ENCODE measurements at regions not wholly inside any gene's neighbourhood (a gene's known extent, or its start where the extent isn't known, plus 50 kb on each side); places are given as distances from the start of the nearest gene placed in this dataset.

DNA sequence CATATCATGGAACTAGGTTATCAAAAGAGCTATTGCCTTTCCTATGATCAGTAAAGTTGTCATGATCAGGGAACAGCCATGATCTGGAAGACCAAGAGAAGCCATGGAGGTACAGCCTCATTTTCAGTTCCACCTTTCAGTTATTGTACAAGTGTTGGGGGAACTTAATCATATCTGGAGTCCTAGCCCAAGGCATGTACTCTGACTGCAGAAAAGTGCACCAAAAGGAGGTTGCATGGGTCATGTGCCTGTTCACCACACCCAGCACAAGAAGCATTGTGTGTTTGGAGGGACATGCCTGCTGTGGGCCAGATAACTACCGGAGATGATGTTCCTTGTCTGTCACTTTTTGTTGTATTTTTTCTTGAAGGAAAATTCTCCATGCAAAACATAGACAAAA is 185.8 kb upstream of the MAN1A1 start (continued):
- TF ChIP-seq, protein P1, sequence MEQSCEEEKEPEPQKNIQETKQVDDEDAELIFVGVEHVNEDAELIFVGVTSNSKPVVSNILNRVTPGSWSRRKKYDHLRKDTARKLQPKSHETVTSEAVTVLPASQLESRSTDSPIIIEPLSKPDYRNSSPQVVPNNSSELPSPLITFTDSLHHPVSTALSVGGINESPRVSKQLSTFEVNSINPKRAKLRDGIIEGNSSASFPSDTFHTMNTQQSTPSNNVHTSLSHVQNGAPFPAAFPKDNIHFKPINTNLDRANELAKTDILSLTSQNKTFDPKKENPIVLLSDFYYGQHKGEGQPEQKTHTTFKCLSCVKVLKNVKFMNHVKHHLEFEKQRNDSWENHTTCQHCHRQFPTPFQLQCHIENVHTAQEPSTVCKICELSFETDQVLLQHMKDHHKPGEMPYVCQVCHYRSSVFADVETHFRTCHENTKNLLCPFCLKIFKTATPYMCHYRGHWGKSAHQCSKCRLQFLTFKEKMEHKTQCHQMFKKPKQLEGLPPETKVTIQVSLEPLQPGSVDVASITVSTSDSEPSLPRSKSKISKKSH (CRISPR knock-in tag; IDR thresholded peaks at IDR 0.05), result no peak
- TF ChIP-seq, protein P2, sequence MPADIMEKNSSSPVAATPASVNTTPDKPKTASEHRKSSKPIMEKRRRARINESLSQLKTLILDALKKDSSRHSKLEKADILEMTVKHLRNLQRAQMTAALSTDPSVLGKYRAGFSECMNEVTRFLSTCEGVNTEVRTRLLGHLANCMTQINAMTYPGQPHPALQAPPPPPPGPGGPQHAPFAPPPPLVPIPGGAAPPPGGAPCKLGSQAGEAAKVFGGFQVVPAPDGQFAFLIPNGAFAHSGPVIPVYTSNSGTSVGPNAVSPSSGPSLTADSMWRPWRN (IDR thresholded peaks at IDR 0.05; ENCODE audit: low read depth), result no peak
- TF ChIP-seq BACH1 (tag; IDR thresholded peaks at IDR 0.05), result no peak
- TF ChIP-seq, protein P3, sequence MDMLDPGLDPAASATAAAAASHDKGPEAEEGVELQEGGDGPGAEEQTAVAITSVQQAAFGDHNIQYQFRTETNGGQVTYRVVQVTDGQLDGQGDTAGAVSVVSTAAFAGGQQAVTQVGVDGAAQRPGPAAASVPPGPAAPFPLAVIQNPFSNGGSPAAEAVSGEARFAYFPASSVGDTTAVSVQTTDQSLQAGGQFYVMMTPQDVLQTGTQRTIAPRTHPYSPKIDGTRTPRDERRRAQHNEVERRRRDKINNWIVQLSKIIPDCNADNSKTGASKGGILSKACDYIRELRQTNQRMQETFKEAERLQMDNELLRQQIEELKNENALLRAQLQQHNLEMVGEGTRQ (CRISPR knock-in tag; IDR thresholded peaks at IDR 0.05), result peak; percentile 38; the same call in 1 of the 2 replicates
- TF ChIP-seq ADNP (tag; IDR thresholded peaks at IDR 0.05), result no peak
- TF ChIP-seq ESRRA (IDR thresholded peaks at IDR 0.05; ENCODE audit: borderline replicate concordance, low read depth), result no peak; the same call in 1 of the 2 replicates
- no peak for TF ChIP-seq NFE2L1 (tag; IDR thresholded peaks at IDR 0.05; ENCODE audit: borderline replicate concordance, low read depth)
- TF ChIP-seq, protein P4, sequence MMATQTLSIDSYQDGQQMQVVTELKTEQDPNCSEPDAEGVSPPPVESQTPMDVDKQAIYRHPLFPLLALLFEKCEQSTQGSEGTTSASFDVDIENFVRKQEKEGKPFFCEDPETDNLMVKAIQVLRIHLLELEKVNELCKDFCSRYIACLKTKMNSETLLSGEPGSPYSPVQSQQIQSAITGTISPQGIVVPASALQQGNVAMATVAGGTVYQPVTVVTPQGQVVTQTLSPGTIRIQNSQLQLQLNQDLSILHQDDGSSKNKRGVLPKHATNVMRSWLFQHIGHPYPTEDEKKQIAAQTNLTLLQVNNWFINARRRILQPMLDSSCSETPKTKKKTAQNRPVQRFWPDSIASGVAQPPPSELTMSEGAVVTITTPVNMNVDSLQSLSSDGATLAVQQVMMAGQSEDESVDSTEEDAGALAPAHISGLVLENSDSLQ (IDR thresholded peaks at IDR 0.05), result peak; percentile 36
- TF ChIP-seq SOX6 (IDR thresholded peaks at IDR 0.05), result peak; percentile 67; the same call in 1 of the 2 replicates
- TF ChIP-seq KDM4B (IDR thresholded peaks at IDR 0.05; ENCODE audit: borderline replicate concordance in 2 of 2, low read depth in 1 of 2), result no peak
- TF ChIP-seq TCF3 (CRISPR knock-in tag; IDR thresholded peaks at IDR 0.05), result peak; percentile 38
- TF ChIP-seq, protein P5, sequence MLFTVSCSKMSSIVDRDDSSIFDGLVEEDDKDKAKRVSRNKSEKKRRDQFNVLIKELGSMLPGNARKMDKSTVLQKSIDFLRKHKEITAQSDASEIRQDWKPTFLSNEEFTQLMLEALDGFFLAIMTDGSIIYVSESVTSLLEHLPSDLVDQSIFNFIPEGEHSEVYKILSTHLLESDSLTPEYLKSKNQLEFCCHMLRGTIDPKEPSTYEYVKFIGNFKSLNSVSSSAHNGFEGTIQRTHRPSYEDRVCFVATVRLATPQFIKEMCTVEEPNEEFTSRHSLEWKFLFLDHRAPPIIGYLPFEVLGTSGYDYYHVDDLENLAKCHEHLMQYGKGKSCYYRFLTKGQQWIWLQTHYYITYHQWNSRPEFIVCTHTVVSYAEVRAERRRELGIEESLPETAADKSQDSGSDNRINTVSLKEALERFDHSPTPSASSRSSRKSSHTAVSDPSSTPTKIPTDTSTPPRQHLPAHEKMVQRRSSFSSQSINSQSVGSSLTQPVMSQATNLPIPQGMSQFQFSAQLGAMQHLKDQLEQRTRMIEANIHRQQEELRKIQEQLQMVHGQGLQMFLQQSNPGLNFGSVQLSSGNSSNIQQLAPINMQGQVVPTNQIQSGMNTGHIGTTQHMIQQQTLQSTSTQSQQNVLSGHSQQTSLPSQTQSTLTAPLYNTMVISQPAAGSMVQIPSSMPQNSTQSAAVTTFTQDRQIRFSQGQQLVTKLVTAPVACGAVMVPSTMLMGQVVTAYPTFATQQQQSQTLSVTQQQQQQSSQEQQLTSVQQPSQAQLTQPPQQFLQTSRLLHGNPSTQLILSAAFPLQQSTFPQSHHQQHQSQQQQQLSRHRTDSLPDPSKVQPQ (CRISPR knock-in tag; IDR thresholded peaks at IDR 0.05; ENCODE audit: borderline replicate concordance), result no peak
- TF ChIP-seq TARDBP (IDR thresholded peaks at IDR 0.05), result no peak
- no peak for TF ChIP-seq SMARCE1 (IDR thresholded peaks at IDR 0.05)
- TF ChIP-seq JUND (IDR thresholded peaks at IDR 0.05; ENCODE audit: borderline replicate concordance, low read depth, low read length), result peak; percentile 18; the same call in 1 of the 2 replicates
- TF ChIP-seq JUND (tag; IDR thresholded peaks at IDR 0.05; ENCODE audit: borderline replicate concordance, low read depth, low read length), result no peak; the same call in 2 of the 3 replicates
- TF ChIP-seq FOXA1 (IDR thresholded peaks at IDR 0.05; ENCODE audit: borderline replicate concordance), result no peak
- TF ChIP-seq THRAP3 (IDR thresholded peaks at IDR 0.05; ENCODE audit: borderline replicate concordance), result no peak
- TF ChIP-seq ZZZ3 (IDR thresholded peaks at IDR 0.05), result no peak
- TF ChIP-seq CTBP1 (IDR thresholded peaks at IDR 0.05; ENCODE audit: borderline replicate concordance), result peak; percentile 12; the same call in 1 of the 2 replicates
- TF ChIP-seq SRSF1 (IDR thresholded peaks at IDR 0.05; ENCODE audit: low read depth, low read length), result no peak
- TF ChIP-seq ZNF766 (CRISPR knock-in tag; conservative IDR thresholded peaks at IDR 0.05), result no peak
